Fibroblast of skin of left biceps (primary cell): ENCODE measurements at regions not wholly inside any gene's neighbourhood (a gene's known extent, or its start where the extent isn't known, plus 50 kb on each side); places are given as distances from the start of the nearest gene placed in this dataset.
A peak's percentile ranks its signal among the peaks of the same experiment; 100 is the strongest.
"Not testable (repeated sequence)": the region's sequence is repeated elsewhere in the genome, so short reads cannot be mapped to it uniquely, and the experiment has no call there.

Experiments used
- DNase-seq, 2 experiments: peaks; one replicate each; pipeline ENCODE4 v3.0.0-alpha.2; 2013; ENCODE audit warnings: low read depth in 2 of 2

DNA sequence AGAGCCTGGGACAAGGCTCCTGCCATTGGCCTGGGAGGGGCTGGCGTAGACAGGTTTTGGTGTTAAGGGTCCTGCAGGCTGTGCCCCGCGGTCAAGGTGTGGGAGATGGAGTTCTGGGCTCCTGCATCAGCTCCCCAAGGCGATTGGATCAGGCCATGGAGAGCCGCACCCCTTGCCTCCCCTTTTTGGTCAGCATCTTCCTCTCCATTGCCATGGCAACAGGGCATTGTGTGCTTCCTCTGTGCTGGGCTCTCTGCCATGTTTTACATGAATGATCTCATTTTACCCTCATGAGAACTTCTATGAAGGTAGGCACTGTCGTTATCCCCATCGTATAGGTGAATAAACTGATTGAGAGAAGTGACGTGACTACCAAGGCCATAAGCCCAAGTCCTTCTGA is 344.3 kb upstream of the CLINT1 start:
- no peak for DNase-seq

DNA sequence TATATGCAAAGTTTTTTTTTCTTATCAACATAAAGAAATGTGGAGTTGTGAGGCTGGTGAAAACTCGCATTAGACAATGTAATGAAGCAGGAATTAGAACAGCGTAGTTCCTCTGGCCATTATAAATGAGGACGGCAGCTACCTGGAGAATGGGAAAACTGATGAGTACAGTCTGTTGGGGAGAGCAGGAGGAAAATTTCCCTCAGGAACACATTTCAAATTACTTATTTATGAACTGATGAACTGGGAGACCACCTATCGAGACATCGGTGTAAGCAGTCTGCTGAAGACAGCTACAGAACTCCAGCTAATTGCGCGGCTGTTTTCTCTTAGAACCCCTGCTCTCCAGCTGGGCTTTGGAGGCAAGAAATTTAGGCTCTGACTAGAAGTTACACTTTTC is 343.9 kb upstream of the CLINT1 start:
- no peak for DNase-seq

DNA sequence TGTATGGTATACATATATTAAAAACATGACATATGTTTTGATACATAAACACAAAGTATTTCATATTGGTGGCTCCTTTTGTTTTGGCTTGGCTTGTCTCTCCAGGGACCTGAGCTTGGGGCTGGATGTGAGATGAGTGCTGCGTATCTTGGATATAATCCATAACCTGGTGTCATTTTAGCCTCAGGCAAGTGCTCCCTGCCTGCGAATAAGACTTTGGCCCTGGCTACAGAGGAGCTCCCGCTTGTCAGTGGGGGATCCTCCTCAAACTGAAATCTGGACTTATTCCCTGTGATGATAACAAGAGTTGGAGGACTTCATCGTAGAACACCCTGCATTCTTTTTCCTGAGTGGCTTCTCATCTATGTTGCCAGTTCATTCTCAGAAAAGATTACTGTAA is 341.7 kb upstream of the CLINT1 start:
- no peak for DNase-seq

DNA sequence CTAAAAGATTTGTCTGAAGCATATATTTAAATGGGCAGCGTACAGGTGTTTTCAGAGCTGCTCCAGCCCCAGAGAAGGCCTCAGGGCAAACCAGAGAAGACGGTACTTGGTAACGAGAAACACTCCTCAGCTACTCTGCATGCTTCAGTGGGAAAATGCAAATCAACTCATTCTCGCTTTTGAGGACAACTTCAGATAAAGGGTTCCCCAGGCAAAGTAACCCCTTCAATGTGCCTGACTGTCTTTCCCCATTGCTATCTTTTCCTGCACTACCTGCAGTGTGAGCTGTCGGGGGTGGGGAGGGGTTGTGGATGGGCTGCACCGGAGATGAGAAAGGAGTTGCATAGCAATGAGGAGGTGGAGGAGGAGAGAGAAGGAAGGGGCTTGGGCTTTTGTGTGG is 339.7 kb upstream of the CLINT1 start:
- no peak for DNase-seq

DNA sequence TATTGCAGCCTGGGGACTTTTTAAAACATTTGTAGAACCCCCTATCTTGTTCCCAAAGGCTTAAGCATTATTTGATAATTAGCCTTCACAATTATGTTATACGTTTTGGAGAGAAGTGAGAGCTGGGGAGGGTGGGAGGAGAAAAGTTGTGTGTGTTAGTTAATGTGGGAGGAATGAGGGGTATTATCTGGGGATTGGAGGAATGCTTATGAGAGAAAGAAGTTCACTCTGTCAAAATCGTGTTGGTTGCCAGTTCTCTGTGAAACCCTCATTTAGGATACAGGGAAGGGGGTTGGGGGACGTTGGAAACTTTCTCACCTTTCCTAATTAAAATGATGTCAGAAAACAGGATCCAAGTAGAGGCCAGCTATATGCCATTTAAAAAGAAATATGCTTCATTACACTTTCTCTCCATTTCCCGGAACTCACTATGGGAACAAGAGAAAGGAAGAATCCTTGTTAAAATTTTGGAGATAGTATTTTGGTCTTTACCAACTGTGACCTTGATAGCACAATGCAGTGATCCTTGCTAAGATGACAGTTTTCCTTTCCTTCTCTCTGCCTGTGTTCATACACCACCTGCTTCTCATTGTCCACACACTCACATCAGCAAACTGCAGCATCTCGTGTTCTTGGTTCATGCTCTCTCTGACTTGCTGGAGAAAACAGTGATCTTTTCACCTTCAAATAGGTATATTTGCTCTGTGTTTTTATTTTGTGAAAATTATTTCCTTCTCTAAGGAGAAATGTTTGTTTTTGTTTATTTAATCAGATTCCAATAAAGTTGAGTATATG is 336.7 kb upstream of the CLINT1 start:
- DNase-seq = no peak

DNA sequence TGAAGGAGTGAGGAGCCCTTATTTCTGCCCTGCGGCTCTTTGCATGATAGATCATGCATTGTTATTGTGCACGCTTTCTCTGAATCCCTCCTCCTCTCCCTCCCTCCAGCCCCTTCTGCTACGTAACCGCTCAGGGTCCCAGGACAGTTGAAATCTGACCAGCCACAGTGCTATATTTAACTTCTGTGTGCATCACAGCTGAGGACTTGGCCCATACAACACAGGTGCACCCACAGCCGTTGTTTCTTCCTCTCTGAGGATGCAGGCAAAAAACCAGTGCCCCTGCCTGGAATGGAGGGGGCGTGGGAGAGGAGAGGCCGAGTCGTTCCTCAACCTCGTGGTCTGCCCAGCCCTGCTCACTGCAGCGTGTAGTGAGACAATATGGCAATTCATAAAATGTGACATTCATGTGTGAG is 335.6 kb upstream of the CLINT1 start:
- DNase-seq = no peak

DNA sequence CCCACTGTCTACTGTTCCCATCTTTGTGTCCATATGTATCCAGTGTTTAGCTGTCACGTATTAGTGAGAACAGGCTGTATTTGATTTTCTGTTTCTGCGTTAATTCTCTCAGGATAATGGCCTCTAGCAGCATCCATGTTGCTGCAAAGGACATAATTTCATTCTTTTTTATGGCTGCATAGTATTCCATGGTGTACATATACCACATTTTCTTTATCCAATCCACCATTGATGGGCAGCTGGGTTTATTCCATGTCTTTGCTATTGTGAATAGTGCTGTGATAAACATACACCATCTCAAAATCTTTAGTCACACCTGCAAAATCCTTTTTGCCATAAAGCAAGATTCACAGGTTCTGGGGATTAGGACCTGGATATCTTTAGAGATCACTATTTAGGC is 334.4 kb upstream of the CLINT1 start:
- not testable (repeated sequence) for DNase-seq

DNA sequence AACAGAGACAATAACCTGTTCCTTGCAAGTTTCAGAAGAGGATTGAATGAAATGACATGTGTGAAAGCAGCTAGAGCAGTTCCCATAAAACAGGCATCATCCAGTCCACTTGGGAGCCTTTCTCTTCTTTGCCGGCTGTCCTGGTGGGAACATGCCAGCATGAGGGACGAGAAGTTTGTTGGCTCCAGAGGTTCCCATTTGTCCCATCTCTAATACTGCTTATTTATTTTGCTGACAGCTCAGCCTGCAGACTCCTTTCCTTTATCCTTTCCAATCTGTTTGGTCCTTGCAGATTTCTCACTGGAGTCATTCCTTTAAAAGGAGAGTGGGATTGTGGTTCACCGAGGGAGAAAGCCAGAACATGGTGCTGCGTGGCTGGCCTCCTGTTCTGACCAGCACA is 321.5 kb upstream of the CLINT1 start:
- DNase-seq = no peak

DNA sequence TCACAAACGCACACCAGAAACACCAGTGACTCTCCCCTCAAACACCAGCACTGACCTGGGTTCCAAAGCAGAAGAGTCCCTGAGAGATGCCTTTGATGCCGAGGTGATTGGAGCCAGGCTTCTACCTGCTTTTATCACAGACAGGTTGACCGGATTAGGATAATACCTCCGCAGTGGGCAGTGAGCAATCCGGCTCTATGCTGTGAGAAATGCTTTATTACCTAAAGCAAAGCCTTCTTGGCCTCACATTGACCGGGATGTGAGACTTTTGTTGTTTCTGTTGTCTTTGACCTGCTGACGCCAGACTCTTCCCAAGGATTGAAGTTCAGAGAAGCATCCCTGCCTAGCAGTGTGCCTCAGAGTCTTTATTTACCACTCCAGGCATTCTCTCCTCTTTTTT is 320.3 kb upstream of the CLINT1 start:
- no peak for DNase-seq

DNA sequence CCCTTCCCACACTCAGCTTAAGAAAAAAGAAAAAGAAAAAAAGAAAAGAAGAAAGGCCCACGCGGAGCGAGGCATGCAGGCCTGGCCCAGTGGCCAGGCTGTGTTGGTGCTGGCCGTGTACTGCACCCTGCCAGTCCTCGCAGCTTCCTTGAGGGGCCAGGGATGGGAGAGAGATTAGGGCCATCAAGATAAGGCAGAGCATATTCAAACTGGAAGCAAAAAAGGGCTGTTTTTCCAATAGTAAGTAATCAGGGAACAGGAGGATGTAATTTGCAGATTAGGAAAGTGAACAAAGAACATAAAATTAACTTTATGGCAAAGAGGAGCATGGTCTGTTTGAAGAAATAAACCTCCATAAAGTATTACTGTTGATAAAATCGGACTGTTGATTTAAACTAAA is 319.6 kb upstream of the CLINT1 start:
- DNase-seq = no peak

DNA sequence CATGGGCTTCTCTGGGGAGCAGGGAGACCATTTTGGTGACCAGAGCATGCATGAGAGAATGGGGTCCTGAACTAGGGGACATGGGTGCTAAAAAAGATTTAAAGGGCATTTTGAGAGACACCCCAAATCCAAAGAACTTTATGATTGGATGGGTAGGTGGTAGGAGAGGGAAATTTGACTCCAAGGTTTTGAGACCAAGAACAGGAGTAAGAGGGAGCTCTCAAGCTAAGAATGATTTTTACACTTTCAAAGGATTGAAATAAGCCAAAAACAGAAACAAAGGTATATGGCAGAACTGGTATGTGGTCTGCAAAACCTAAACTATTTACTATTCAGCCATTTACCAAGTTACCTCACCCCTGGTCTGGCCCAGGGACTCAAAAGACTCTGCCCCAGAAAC is 318.2 kb upstream of the CLINT1 start:
- no peak for DNase-seq

DNA sequence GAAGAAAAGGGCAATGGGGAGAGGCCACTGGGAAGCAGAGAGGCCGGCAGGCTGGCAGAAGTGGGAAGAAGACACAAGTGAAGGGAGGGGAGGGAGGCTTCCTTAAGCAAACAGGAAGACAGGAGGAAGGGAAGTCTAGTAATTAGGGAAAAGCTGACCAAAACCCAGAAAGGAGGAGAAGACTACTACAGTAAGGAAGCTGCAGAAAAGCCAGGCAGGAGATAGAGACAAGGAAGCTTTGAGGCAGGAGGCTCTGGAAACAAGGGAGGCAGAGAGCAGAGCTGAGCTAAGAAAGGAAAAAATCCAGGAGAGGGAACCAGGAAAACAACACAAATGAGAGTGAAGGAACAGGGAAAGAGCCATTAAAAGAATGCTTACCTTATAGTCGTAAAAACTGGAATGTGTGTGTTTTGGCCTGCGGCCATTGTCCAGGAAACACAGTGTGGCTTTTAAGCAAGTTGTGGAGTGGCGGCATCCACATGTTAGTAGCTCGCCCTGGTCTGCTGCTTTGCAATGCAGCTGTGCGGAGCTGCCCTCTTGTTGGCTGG is 317.1 kb upstream of the CLINT1 start:
- no peak for DNase-seq

DNA sequence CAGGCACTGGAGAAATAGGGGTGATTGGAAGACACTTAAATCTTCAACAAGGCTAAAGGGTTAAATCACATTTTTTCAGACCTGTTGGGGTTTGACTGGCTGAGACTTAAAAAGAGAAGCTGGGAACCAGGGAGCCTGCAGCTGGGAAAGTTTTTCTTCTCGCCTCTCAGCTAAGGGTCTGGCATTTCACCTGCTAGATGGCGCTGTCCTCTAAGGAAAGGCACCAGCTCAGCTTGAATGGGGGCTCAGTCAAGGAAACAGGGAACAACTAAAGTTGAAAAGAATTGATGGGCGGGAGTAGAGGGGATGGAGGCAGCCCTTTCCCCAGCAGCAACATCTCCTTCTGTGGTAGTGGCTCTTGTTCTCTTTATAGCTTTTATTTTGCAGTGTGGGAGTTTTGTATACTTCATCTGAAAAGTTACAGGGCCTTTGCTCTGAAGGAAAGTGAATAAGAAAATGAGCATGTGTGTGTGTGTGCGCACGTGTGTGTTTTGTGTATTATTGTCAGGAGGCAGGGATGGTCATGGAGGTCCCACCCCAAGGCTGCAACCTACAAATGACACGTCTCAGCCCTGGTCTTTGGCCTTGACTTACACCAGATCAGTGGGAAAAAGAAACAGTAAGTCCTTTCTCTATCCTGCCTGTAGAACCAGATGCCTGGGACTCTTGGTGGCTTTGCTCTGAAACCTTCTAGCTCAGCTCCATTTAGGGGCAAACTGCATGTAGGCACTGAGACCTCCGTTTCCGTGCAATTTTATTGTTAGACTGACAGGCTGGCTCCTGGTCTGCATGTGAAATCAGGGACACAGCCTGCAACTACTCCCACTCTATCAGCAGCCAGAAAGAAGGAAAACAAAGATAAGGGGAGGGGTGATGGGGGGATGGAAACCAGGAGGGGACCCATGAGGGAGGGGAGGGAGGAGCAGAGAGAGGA is 316.2 kb upstream of the CLINT1 start:
- DNase-seq = peak; percentile 56 to 62

DNA sequence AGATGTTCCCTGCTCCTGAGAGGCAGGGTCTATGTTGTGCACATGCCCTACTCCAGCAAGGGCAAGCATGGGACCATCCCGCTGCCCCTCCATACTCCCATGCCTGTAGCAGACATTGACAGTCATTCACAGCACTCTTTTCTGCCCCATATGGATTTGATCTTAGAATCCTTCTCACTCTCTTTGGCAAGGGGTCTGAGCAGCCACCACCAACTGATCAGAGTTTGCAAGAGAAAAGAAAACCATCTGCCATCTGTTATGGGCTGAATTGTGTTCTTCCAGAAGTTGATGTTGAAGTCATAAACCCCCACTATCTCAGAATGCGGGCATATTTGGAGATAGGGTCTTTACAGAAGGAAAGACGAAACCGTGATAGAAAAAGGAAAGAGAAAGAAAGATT is 315.1 kb upstream of the CLINT1 start:
- DNase-seq = no peak

DNA sequence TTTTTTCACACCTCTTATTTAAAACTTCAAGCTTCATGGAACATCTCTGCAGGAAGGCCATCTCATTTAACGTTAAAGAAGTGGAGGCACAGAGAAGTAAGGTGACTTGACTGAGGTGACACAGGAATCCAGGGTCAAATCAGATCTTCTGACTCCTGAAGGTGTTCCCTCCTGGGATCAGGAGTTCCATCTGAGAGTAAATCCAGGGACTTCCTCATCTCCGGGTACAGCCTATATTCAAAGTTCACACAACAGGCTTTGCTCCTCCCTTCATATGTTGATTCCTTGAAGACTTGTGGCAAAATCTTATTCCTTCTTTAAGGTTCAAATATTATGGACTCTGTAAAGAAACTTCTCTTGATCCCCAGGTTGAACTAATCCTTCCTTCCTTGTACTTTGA is 313.1 kb upstream of the CLINT1 start:
- no peak for DNase-seq

DNA sequence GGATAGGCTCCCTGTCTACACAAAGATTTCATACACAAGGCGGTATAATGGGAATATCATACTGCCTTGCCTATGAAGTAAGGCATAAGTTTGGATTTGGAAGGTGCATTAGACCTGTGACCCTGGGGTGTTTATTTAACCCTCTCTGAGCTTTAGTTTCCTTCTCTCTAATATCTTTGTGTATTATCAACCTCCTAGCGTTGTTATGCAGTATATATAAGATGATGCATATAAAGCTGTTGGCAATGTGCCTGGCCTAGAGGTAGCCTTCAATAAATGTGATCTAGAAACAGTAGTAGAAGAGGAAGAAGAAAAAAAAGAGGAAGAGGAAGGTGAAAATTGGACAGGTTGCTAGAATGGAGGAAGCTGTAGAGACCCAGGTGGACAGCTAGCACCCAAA is 311.6 kb upstream of the CLINT1 start:
- DNase-seq = no peak

DNA sequence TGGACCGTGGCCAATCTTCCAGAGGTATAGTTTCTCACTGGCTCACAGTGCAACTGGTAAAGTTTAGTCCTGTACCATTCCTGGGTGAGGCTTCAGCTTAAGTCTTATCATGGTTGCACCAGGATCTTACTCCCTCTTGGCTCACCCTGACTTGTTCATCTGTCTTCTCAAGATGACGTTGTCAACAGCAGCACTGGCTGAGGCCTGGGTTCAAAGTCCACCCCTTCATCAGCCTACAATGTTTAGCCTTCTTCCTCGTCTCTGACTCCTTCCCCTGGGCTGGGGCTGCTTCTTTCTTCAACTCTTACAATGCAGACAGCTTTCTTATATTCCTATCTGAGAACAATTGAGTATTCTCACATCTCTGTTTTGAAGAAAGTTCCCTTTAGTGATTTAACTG is 311.1 kb upstream of the CLINT1 start:
- DNase-seq = no peak

DNA sequence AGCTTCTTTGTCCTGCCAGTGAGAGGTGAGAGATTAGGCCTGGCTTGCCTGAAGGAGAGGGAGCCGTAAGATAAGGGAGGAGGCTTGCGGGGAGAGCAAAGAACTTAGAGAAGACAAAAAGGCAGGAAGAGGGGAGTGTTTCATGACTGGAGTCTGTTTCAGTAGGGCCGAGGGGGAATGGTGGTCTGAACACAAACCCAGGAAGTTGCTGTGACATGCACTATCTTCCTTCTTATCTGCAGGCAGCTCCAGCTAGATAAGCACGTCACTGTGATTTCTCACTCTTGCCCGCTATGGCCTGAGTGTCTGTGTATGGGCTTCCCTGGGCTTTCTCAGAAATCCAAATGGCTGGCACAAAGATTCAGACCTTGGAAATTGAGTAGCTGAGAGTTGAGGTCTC is 307.5 kb upstream of the CLINT1 start:
- no peak for DNase-seq

DNA sequence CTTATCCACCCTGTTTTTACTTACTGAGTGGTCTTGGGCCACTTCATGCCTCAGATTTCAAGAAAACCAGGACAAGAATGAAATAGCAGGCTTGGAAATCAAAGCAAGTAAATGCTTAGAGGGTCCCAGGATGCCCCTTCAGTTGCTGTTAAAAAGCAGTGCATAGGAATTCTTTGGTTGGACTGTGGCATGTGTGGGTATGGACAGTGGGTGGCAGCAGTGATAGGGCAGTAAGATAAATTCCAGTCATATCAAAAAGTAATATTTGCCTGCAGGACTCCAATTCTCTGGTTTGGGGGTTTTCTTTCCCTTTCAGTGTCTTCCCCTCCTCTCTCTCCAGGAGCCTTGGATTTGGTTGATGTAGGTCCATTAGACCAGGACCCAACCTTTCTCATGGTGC is 306.7 kb upstream of the CLINT1 start:
- no peak for DNase-seq

DNA sequence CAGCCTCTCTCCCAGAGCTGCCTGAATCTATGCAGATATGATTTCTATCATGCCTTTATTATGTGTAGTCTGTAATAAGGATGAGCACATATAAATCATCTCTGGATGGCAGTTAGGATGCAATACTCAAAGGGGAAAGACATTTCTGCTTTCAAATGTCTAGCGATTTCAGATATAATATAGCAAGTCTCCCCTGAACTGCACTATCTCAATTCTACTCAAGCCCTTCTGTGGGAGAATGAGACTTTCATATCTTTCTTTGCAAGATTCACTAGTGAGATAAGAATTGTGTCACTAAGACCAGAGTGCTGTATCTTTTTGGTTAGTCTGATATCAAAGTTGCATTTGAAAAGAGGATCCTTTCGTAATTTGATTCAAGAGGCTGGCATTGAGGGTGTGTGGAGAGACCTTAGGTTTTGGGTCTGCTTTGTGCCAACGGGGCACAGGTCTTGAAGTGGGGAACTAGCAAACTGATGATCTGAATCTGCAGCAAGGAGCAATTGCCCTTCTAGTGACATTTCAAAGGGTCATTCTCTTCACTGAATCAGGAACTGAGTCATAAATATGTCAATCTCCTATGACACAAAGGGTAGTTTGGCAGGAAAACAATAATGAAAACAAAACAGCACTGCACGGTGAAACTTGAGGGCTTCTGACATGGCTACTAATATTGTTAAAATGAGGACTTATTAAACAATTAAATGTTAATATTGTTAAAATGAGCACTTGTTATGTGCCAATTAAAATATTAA is 305.5 kb upstream of the CLINT1 start:
- DNase-seq = no peak

DNA sequence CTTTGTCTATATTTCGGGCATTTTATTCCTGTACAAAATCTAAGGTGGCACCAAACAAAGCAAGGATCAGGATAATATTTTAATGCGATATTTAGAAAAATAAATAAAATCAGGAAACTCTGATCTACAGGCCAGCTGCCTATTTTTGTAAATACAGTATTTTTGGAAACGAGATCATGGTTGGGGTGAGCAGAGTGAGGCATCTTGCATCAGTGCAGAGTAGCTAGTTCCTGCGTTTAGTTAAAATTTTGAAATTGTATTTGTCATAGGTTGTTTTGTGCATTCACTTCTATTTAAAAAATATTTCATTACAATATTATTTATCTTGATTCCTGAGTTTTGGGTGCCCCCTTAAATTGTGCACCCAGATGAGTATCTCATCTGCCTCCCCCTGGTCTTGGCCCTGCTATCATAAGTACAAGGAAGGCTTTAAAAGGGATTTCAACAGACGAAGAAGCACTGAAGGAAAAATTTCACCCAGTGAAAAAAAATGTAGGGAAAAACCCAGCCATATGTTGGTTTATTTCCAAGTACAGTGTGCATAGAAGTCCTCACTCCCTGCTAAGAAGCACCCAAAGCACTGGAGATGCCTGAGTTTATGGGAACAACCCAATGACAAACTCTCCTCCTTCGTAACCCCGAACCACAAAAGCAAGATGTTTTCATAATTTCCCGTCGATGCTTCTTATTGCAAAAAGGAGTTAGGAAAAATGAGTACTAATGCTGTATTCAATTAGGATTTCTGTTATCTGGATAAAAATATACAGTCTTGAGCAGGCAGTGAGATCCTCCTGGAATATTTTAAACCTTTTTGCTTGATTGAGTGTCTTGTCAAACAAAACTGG is 304.7 kb upstream of the CLINT1 start:
- peak; percentile 56 to 69 for DNase-seq
